D721Med (cell line): ENCODE measurements at regions not wholly inside any gene's neighbourhood (a gene's known extent, or its start where the extent isn't known, plus 50 kb on each side); places are given as distances from the start of the nearest gene placed in this dataset.

Experiments used
- DNase-seq: peaks from one replicate; pipeline ENCODE4 v3.0.0; 2011; ENCODE audit warnings: low spot score; ENCODE audit not compliant: insufficient read length
- FAIRE-seq: peaks from 2 replicates; lab custom pipeline; 2011; peaks lifted over from hg19 to GRCh38; lab: Jason Lieb, UNC
- TF ChIP-seq, protein P1 (sequence below): IDR thresholded peaks from 2 replicates; pipeline ENCODE4 v1.5.1; 2012; ENCODE audit warnings: mild to moderate bottlenecking, control low read depth; ENCODE audit not compliant: insufficient read depth; ENCODE audit errors: missing control alignments

DNA sequence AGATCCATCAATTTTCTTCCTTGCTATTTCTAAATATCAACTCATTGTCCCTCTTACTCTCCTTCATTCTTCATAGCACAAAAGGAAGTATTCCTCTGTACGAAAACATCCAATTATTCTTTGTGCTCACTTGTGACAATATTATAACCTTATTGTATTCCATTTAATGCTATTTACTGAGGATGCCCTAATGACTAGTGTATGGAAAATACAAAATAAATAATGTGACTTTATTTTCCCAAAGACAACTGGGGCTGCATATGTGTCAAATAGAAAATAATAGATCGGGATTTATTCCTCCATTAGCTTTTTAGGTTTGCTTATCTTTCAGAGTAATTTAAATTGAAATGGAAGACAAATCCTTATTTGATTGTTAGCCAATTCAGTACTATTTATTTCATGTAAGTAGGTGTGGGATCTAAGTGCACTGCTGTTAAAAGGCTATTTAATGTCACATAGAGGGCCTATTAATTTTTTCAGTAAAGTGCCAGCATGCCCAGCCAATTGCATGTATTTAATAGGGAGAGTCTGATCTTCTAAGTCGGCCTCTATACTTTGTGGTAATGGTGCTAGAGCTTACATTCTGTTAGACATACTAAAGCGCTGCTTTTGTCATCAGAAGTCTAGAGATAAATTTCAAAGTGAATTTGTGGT is 329.8 kb downstream of the MCTP2 start:
- FAIRE-seq (no peak), DNase-seq (no peak)
- TF ChIP-seq, protein P1, sequence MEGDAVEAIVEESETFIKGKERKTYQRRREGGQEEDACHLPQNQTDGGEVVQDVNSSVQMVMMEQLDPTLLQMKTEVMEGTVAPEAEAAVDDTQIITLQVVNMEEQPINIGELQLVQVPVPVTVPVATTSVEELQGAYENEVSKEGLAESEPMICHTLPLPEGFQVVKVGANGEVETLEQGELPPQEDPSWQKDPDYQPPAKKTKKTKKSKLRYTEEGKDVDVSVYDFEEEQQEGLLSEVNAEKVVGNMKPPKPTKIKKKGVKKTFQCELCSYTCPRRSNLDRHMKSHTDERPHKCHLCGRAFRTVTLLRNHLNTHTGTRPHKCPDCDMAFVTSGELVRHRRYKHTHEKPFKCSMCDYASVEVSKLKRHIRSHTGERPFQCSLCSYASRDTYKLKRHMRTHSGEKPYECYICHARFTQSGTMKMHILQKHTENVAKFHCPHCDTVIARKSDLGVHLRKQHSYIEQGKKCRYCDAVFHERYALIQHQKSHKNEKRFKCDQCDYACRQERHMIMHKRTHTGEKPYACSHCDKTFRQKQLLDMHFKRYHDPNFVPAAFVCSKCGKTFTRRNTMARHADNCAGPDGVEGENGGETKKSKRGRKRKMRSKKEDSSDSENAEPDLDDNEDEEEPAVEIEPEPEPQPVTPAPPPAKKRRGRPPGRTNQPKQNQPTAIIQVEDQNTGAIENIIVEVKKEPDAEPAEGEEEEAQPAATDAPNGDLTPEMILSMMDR, result no peak

DNA sequence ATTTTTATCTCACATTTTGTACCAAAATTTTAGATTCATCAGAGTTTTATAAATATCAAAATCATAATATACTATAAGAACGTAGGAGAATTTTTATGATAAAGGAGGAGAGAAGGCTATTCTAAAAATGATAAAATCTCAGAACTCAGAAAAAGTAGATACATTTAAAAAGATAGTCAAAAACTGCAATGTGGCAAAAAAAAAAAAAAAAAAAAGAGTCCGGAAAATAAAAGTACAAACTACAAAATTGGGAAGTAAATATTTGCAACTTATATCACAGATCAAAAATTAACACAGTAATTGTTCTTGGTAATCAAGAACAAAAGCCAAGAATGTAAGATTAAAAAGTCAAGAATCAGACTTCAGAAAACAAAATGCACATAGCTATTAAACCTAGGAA is 332.1 kb downstream of the MCTP2 start:
- TF ChIP-seq, protein P1, result no peak
- no peak for FAIRE-seq
- DNase-seq, result no peak

DNA sequence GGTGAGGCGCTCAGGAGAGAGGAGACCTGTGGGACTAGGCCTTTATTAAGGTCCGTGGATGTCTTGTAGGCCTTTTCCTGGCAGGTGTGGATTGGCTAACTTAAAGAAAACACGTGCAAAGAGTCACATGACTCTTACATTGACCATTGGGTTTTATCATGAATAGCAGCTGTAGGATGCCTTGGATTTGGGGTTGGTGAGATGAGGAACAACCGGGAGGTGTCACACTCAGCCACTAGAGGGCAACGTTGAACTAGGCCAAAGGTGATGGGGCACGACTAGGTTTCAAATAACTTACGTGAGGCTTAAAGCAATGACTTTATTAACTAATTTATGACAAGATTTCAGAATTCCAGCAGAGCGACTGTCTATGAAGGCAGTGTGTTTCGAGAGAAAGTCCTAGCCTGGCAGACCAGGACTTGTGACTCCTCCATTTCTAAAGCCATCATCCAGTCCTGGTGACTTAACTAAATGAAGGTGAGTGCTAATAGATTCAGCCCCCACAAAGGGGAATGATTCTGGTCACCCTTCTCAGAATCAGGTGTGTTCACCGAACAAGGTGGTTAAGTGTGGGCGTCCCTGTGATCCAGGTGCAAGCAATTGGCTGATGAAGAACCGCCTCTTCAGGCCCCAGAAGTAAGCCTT is 345.6 kb downstream of the MCTP2 start:
- DNase-seq (no peak), FAIRE-seq (no peak)
- TF ChIP-seq, protein P1, result peak; percentile 12

DNA sequence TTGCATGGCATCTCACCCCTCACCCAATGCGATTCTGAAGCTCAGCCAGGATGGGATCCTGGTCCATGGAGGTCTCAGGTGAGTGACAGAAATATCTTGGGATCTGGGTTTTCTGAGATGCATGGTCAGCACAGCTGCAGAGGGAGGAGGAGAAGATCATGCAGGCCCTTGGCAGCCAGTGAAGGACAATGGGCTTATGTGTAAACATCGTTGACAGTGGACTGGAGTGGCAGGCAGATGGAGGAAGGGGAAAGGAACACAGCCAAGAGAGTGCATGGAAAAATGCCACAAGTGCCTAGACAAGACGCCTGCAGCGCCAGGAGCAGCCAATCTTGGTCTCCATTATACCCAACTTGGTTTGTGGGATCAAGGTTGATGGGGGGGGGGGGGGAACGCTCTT is 347.9 kb downstream of the MCTP2 start:
- FAIRE-seq (no peak), DNase-seq (no peak)
- TF ChIP-seq, protein P1, result no peak

DNA sequence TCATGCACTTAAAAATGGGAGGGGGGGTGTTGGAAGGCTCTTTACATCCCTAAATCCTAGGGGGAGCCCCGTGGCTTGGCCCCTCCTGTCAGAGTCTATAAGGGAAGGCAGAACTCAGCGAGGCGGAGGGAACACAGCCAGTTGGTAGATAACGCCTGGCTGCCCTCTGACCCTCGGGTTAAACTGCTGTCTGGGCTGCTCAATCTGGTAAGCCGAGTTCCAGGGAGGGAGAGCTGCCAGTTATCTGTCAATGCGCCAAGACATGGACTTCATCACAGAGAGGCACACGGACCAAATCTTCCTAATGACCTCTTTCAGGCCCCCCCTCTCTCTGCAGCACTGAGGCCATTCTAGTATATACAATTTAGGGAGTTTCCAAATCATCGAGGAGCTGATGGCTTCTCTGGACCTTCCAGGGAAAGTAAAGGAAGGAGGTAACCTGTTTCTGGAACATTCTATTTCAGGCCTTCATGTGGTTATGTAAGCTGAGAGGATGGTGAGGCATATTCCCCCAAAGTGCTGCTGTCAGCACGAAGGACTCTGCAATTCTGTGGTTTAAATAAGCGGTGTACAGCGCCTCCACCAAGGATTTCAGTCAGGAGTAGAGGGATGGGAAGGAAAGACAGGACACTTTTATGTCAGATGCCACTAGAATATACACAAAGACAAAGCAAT is 349.0 kb downstream of the MCTP2 start:
- FAIRE-seq, result no peak
- TF ChIP-seq, protein P1, result no peak
- DNase-seq, result no peak

DNA sequence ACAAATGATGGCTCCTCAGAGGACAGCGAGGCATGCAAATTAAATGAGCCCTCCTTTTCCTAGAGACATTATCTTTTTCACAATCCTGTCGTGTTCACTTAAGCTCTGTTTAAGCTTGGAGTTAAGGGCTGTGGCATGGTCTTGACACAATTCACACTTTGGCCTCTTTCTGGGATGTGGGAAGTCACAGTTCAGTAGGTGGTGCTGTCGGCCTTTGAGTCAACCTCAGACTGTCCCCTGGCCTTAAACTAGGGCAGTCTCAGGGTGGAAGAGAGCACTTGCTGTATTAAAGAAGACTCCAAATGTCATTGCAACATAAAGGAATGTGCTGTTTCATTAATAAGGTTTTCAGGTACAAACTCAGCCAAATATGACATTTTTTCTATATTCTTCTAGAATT is 351.0 kb downstream of the MCTP2 start:
- DNase-seq (no peak), FAIRE-seq (no peak)
- TF ChIP-seq, protein P1, result no peak
